HEK293T (cell line): ENCODE measurements at regions not wholly inside any gene's neighbourhood (a gene's known extent, or its start where the extent isn't known, plus 50 kb on each side); places are given as distances from the start of the nearest gene placed in this dataset.

Experiments used
- ARNT ChIP-seq: fragments of 450-650 bp; IDR thresholded peaks from 2 replicates; pipeline ENCODE4 v1.6.1; 2017; ENCODE audit warnings: mild to moderate bottlenecking
- BHLHE40 ChIP-seq: fragments of 450-650 bp; IDR thresholded peaks from 2 replicates; pipeline ENCODE4 v1.6.1; 2016; ENCODE audit warnings: mild to moderate bottlenecking, moderate library complexity, borderline replicate concordance
- ELF4 ChIP-seq: fragments of 450-650 bp; IDR thresholded peaks from 2 replicates; pipeline ENCODE4 v1.6.1; 2017; ENCODE audit warnings: antibody characterized with exemption
- FOXA1 ChIP-seq: fragments of 450-650 bp; IDR thresholded peaks from 2 replicates; pipeline ENCODE4 v1.6.1; 2016; ENCODE audit warnings: mild to moderate bottlenecking
- FOXK2 ChIP-seq: fragments of 450-650 bp; IDR thresholded peaks from 2 replicates; pipeline ENCODE4 v1.6.1; 2016; ENCODE audit warnings: mild to moderate bottlenecking
- FOXM1 ChIP-seq: fragments of 450-650 bp; IDR thresholded peaks from 2 replicates; pipeline ENCODE4 v1.6.1; 2017; ENCODE audit warnings: mild to moderate bottlenecking, borderline replicate concordance
- HDGF ChIP-seq: fragments of 450-650 bp; IDR thresholded peaks from 2 replicates; pipeline ENCODE4 v1.6.1; 2017; ENCODE audit warnings: antibody characterized with exemption, borderline replicate concordance
- L3MBTL2 ChIP-seq: fragments of 450-650 bp; conservative IDR thresholded peaks from 2 replicates; pipeline ENCODE4 v1.6.1; 2016; ENCODE audit warnings: mild to moderate bottlenecking
- LEF1 ChIP-seq: fragments of 450-650 bp; IDR thresholded peaks from 2 replicates; pipeline ENCODE4 v1.6.1; 2017; ENCODE audit warnings: mild to moderate bottlenecking, borderline replicate concordance
- SP1 ChIP-seq: fragments of 450-650 bp; IDR thresholded peaks from 2 replicates; pipeline ENCODE4 v1.6.1; 2017
- SUZ12 ChIP-seq: fragments of 450-650 bp; IDR thresholded peaks from 2 replicates; pipeline ENCODE4 v1.6.1; 2016; ENCODE audit warnings: mild to moderate bottlenecking
- TARDBP ChIP-seq: fragments of 450-650 bp; IDR thresholded peaks from 2 replicates; pipeline ENCODE4 v1.6.1; 2016
- ZNF384 ChIP-seq: fragments of 450-650 bp; IDR thresholded peaks from 2 replicates; pipeline ENCODE4 v1.6.1; 2016
- TF ChIP-seq, protein P1 (sequence below): fragments of 450-650 bp; IDR thresholded peaks from 2 replicates; pipeline ENCODE4 v1.6.1; 2016

- TF ChIP-seq BHLHE40 (no peak), ELF4 (no peak), FOXM1 (no peak), FOXA1 (no peak), HDGF (no peak), FOXK2 (no peak), L3MBTL2 (no peak), TARDBP (no peak), SUZ12 (no peak), ZNF384 (no peak), SP1 (no peak), LEF1 (no peak), ARNT (no peak)
- TF ChIP-seq, protein P1, sequence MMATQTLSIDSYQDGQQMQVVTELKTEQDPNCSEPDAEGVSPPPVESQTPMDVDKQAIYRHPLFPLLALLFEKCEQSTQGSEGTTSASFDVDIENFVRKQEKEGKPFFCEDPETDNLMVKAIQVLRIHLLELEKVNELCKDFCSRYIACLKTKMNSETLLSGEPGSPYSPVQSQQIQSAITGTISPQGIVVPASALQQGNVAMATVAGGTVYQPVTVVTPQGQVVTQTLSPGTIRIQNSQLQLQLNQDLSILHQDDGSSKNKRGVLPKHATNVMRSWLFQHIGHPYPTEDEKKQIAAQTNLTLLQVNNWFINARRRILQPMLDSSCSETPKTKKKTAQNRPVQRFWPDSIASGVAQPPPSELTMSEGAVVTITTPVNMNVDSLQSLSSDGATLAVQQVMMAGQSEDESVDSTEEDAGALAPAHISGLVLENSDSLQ, result no peak
Observed at GRCh38 chr20:50243610-50244351, 53.2 kb downstream of the CEBPB start.
